COLO829 (cell line): ENCODE measurements at regions not wholly inside any gene's neighbourhood (a gene's known extent, or its start where the extent isn't known, plus 50 kb on each side); places are given as distances from the start of the nearest gene placed in this dataset.
"Not testable (repeated sequence)": the region's sequence is repeated elsewhere in the genome, so short reads cannot be mapped to it uniquely, and the experiment has no call there.

Experiments
- DNase-seq: peaks from one replicate; pipeline ENCODE4 v3.0.0; 2012; ENCODE audit warnings: low spot score

- DNase-seq = no peak
Observed at GRCh38 chr1:60915441-60915840, 166.9 kb upstream of the NFIA start.

GRCh38 chr1:60914982-60915381, 167.4 kb upstream of the NFIA start:
- DNase-seq = no peak

GRCh38 chr1:60913708-60914107, 168.7 kb upstream of the NFIA start:
- DNase-seq = not testable (repeated sequence)

DNA sequence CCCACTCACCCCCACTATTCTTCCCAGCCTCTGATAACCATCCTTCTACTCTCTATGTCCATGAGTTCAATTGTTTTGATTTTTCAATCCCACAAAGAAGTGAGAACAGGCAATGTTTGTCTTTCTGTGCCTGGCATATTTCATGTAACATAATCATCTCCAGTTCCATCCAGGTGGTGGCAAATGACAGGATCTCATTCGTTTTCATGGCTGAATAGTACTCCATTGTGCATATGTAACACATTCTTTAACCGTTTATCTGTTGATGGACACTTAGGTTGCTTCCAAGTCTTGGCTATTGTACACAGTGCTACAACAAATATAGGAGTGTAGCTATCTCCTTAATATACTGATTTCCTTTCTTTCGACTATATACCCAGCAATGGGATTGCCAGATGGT, 169.3 kb upstream of the NFIA start:
- DNase-seq = no peak

GRCh38 chr1:60911966-60912697, 170.2 kb upstream of the NFIA start:
- DNase-seq = no peak

GRCh38 chr1:60908159-60908558, 174.2 kb upstream of the NFIA start:
- DNase-seq = no peak

DNA sequence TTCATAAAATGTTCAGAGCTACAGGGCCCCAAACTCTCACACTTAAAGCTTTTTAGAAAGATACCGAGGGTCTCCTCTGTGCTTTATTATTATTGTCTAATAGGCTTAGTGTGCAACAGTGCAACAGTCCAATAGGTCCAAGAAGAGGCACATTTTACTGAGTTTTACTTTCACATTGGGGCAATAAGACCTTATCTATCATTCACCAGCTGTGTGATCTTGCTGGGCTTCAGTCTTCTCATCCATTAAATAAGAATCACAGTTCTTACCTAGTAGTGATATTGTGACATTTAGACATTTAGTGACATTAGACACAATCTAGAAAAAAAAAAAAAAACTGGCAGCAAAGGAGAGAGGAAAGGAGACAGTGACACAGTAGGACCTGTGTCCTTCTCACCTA, 175.8 kb upstream of the NFIA start:
- DNase-seq = no peak

DNA sequence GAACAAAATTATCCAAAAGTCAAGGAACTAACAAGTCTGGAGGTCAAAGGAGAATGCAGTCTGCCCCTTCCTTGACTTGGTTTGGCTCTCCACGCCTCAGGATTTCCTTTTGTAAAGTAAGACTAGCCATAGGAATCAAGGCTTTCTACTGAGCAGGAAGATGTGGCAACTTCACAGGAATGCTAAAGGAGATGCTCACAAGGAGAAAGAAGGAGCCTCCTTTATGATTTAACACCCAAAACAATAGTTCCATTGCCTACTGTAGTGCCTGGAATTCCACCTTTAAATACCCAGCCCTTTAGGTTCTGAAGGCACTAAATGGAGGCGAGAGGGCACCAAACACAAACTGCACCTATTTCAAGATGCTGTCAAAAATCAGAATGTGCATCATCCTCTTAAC, 176.3 kb upstream of the NFIA start:
- DNase-seq = no peak

DNA sequence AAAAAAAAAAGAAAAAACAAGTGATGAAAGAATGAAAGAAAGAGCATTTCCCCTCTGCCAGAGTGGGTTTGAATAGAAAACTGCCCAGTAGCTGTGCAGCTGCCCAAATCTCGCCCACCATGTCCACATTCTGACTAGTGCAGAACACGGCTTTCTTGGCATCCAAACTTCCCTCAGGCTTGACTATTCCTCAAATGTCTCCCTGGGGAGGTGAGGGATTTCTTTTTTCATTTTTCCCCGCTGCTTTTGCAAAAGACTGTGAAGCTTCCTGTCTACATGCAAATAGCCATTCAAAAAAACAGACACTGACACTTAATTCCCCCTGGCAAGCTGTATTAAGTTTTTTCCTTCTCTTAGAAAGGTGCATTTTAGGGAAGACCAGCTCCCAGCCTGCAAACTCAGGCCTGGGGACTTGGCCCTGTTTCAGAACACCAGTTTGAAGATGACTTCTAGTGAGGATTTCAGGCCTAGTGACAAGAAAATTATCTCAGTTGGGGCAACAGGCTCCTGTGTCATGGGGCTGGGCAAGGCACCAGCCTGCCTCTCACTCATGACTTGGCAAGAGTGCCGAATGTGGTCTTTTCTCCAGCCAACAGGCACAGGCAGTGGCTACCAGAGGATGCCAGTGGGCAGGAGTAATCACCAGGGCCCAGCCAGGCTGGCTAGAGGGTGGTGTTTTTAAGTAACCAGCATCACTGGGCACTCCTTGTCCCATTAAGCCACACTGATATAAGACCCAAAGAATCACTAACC, 178.1 kb upstream of the NFIA start:
- DNase-seq = no peak

GRCh38 chr1:60903591-60903990, 178.8 kb upstream of the NFIA start:
- no peak for DNase-seq

- DNase-seq = no peak
Observed at GRCh38 chr1:60899464-60899863, 182.9 kb upstream of the NFIA start.

GRCh38 chr1:60898987-60899386, 183.4 kb upstream of the NFIA start:
- DNase-seq = no peak

- no peak for DNase-seq
Observed at GRCh38 chr1:60898413-60898812, 183.9 kb upstream of the NFIA start.

- no peak for DNase-seq
Observed at GRCh38 chr1:60896701-60897363, 185.5 kb upstream of the NFIA start.

DNA sequence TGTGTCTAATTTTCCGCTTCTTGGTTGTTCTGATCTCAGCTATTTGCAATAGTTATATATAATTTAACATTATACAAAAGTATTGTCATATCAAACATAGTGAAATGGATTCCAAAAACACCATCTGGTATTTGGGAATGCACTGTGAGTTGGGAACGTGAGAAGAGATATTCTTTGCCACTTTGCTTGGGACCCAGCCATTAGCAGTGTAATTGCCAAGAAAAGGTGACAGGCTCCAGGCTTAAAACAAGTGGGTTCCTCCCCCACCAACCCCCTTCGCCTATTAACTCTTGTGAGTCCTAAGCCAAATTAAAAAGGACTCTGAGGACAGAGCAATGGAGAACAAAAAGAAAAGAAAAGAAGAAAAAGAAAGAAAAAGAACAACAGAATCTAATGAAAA, 186.7 kb upstream of the NFIA start:
- DNase-seq = no peak

DNA sequence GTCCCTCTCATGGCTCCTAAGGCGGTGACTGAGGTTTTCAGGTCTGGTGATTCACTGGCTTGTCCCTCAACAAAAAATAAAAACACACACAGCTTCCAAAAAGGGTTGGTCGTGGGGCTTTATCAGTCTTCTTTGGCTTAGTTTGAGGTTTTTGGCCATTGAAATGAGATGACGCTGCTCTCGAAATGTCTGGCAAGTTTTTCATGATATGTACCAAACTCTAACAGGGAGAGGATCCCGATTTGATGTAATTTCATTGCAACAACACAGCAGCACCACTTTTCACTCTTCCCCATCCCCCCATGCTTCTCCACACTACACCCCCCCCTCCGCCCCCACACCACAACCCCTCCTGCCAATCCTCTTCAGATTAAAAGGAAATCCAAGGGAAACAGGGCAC, 187.1 kb upstream of the NFIA start:
- no peak for DNase-seq

GRCh38 chr1:60894741-60895140, 187.6 kb upstream of the NFIA start:
- no peak for DNase-seq

DNA sequence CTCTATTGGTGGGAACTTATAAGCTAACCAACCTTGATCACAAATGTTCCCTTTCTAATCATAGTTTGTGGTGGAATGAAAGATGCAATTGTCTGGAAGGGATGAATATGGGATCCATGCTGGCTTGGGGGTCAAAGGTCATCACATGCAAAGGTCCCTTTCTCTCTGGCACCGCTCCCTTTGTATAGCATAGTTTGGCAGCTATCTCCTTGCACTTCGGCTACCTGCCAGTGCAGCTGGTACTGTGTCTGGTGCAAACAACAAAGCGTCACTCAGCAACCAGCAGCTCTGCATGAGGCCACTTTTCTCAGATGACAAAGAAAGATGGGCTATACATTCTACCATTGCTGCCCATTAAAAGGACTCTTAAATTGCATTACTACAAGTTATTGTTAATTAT, 188.2 kb upstream of the NFIA start:
- no peak for DNase-seq

DNA sequence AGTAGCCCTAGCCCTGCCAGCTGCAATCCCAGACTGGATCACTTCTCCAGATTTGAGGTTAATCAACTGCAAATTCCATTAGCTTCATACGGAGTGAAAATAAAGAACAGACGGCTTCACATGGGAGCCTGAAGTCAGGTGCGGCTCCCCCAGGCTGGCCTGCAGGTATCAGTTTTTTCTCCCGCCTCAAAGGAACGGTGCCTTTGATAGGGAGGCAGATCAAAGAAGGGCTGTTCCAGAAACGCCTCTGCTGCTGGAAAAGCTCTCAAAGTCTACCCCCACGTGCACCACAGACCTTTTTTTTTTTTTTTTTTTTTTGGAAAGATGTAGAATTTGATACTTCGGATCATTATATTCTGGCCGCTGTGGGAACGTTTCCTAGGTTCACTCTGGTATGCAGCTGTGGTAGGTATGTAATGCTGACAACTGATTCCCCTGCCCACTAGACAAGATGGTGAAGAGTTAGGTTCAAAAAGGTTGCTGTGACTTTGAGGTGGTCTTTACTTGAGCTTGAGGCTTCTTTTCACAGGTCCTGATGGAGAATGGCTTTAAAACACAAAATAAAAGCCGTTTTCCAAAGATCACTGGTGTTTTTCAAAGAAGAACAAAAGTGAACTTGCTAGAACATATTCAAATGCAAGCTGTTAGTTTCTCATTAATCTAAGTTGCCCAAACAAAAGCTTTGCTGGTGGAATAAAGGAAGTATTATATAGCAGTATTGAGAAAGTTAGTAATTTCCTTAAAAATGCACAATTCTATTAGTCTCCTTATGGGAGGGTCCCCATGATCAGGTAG, 189.0 kb upstream of the NFIA start:
- DNase-seq = no peak

GRCh38 chr1:60891765-60892164, 190.6 kb upstream of the NFIA start:
- DNase-seq = no peak

- no peak for DNase-seq
Observed at GRCh38 chr1:60891281-60891680, 191.1 kb upstream of the NFIA start.

- no peak for DNase-seq
Observed at GRCh38 chr1:60890664-60891063, 191.7 kb upstream of the NFIA start.
